Liver (tissue), 7 donors: ENCODE measurements at regions not wholly inside any gene's neighbourhood (a gene's known extent, or its start where the extent isn't known, plus 50 kb on each side); places are given as distances from the start of the nearest gene placed in this dataset.

Experiments used
- DNase-seq: peaks from one replicate; pipeline ENCODE4 v3.0.0-alpha.2; 2017; ENCODE audit warnings: low spot score
- H3K27ac ChIP-seq, 2 donors: one replicate each; pipeline ENCODE4 v1.7.0; 2013; ENCODE audit warnings: inconsistent platforms in 2 of 2, low read length in 2 of 2, control low read depth in 1 of 2, low read depth in 1 of 2, mild to moderate bottlenecking in 1 of 2
- H3K27me3 ChIP-seq, 4 donors: one replicate each; pipeline versions ENCODE4 v1.6.1 to v1.7.0; 2013; ENCODE audit warnings: low read length in 3 of 4, inconsistent platforms in 1 of 4, mild to moderate bottlenecking in 1 of 4, moderate library complexity in 1 of 4; ENCODE audit not compliant: control insufficient read depth in 4 of 4, insufficient read depth in 4 of 4
- H3K36me3 ChIP-seq, 4 donors: one replicate each; pipeline versions ENCODE4 v1.6.1 to v1.7.0; 2013; ENCODE audit warnings: low read length in 3 of 4, mild to moderate bottlenecking in 3 of 4, low read depth in 1 of 4, moderate library complexity in 1 of 4; ENCODE audit not compliant: control insufficient read depth in 4 of 4, insufficient read depth in 3 of 4
- H3K4me1 ChIP-seq, 4 donors: one replicate each; pipeline versions ENCODE4 v1.6.1 to v1.7.0; 2013; ENCODE audit warnings: low read length in 3 of 4, mild to moderate bottlenecking in 3 of 4, moderate library complexity in 1 of 4; ENCODE audit not compliant: control insufficient read depth in 4 of 4, insufficient read depth in 4 of 4
- H3K4me3 ChIP-seq, 3 donors: one replicate each; pipeline versions ENCODE4 v1.6.1 to v1.7.0; 2013; ENCODE audit warnings: low read length in 3 of 3, control low read depth in 1 of 3, low read depth in 1 of 3, mild to moderate bottlenecking in 1 of 3
- H3K9ac ChIP-seq, 2 donors: one replicate each; pipeline ENCODE4 v1.7.0; 2013; ENCODE audit warnings: low read length in 2 of 2, mild to moderate bottlenecking in 2 of 2, moderate library complexity in 2 of 2, control low read depth in 1 of 2, low read depth in 1 of 2
- H3K9me3 ChIP-seq, 4 donors: one replicate each; pipeline versions ENCODE4 v1.6.1 to v1.7.0; 2013; ENCODE audit warnings: low read length in 3 of 4; ENCODE audit not compliant: control insufficient read depth in 4 of 4
- FOXA1 ChIP-seq: IDR thresholded peaks from 2 replicates; pipeline ENCODE4 v1.6.1; 2016; ENCODE audit warnings: antibody characterized with exemption
- FOXA2 ChIP-seq: IDR thresholded peaks from 2 replicates; pipeline ENCODE4 v1.6.1; 2016; ENCODE audit warnings: antibody characterized with exemption
- GABPA ChIP-seq, 2 donors: IDR thresholded peaks in 1 of 2; conservative IDR thresholded peaks in 1 of 2; 2 replicates each; pipeline ENCODE4 v1.6.1; 2016; ENCODE audit warnings: antibody characterized with exemption in 2 of 2, mild to moderate bottlenecking in 1 of 2, moderate library complexity in 1 of 2
- HNF4A ChIP-seq, 2 donors: conservative IDR thresholded peaks; 2 replicates each; pipeline ENCODE4 v1.6.1; 2016; ENCODE audit warnings: antibody characterized with exemption in 2 of 2, mild to moderate bottlenecking in 2 of 2
- HNF4G ChIP-seq: IDR thresholded peaks from 2 replicates; pipeline ENCODE4 v1.6.1; 2016; ENCODE audit warnings: antibody characterized with exemption
- JUND ChIP-seq, 2 donors: IDR thresholded peaks; 2 replicates each; pipeline ENCODE4 v1.6.1; 2016; ENCODE audit warnings: antibody characterized with exemption in 2 of 2
- NR2F2 ChIP-seq: IDR thresholded peaks from 2 replicates; pipeline ENCODE4 v1.6.1; 2016; ENCODE audit warnings: antibody characterized with exemption
- RAD21 ChIP-seq, 2 donors: IDR thresholded peaks; 2 replicates each; pipeline ENCODE4 v1.6.1; 2016; ENCODE audit warnings: antibody characterized with exemption in 2 of 2, mild to moderate bottlenecking in 2 of 2
- RXRA ChIP-seq, 2 donors: IDR thresholded peaks; 2 replicates each; pipeline ENCODE4 v1.6.1; 2017 to 2018; ENCODE audit warnings: antibody characterized with exemption in 2 of 2, mild to moderate bottlenecking in 1 of 2
- SP1 ChIP-seq: IDR thresholded peaks from 2 replicates; pipeline ENCODE4 v1.6.1; 2018; ENCODE audit warnings: antibody characterized with exemption, mild to moderate bottlenecking
- YY1 ChIP-seq: IDR thresholded peaks from 2 replicates; pipeline ENCODE4 v1.6.1; 2016; ENCODE audit warnings: antibody characterized with exemption, mild to moderate bottlenecking
- WGBS: extraction: QIAGEN DNeasy Blood & Tissue Kit; methylation state at CpG from one replicate; pipeline ENCODE4 v1.1.7; 2013; 5-methylcytosine and 5-hydroxymethylcytosine counted together
- TF ChIP-seq, protein P1 (sequence below): IDR thresholded peaks from 2 replicates; pipeline ENCODE4 v1.6.1; 2016; ENCODE audit warnings: antibody characterized with exemption, mild to moderate bottlenecking
- TF ChIP-seq, protein P2 (sequence below): IDR thresholded peaks from 2 replicates; pipeline ENCODE4 v1.6.1; 2016; ENCODE audit warnings: antibody characterized with exemption
- TF ChIP-seq, protein P3 (sequence below): IDR thresholded peaks from 2 replicates; pipeline ENCODE4 v1.6.1; 2016; ENCODE audit warnings: antibody characterized with exemption
- donor health status: healthy.
- donor health status: healthy.
- donor health status: healthy.
- donor health status: healthy.

DNA sequence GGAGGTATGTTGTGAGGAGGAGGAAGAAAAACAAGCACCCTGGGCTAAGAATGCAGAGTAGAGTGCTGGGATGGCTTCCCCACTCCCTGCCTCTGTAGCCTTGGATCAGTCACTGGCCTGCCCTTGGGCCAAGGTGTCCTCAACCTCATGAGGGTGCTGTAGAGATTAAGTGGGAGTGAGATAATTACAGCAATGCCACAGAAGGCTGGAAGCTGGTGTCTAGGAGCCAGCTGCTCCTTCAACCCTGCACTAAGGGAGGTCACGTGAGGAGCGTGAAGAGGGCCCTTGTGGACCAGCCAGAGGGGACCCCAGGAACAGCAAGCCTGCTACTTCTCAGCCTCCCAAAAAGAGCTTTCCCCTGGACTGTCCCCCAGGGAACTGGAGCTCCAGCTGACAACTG lies 95.2 kb downstream of the TTC32 start:
- Histone ChIP-seq H3K9ac (no peak overlapping the region), H3K27ac (no peak overlapping the region), H3K4me1 (no peaks in the 10 kb centered on the region), H3K4me3 (no peak overlapping the region), H3K9me3 (no peaks in the 10 kb centered on the region), H3K36me3 (no peaks in the 10 kb centered on the region), H3K27me3 (no peaks in the 10 kb centered on the region)
- 100% methylated on average over 2 of the region's 2 CpGs for WGBS
- DNase-seq, result no peak
- TF ChIP-seq, protein P1, sequence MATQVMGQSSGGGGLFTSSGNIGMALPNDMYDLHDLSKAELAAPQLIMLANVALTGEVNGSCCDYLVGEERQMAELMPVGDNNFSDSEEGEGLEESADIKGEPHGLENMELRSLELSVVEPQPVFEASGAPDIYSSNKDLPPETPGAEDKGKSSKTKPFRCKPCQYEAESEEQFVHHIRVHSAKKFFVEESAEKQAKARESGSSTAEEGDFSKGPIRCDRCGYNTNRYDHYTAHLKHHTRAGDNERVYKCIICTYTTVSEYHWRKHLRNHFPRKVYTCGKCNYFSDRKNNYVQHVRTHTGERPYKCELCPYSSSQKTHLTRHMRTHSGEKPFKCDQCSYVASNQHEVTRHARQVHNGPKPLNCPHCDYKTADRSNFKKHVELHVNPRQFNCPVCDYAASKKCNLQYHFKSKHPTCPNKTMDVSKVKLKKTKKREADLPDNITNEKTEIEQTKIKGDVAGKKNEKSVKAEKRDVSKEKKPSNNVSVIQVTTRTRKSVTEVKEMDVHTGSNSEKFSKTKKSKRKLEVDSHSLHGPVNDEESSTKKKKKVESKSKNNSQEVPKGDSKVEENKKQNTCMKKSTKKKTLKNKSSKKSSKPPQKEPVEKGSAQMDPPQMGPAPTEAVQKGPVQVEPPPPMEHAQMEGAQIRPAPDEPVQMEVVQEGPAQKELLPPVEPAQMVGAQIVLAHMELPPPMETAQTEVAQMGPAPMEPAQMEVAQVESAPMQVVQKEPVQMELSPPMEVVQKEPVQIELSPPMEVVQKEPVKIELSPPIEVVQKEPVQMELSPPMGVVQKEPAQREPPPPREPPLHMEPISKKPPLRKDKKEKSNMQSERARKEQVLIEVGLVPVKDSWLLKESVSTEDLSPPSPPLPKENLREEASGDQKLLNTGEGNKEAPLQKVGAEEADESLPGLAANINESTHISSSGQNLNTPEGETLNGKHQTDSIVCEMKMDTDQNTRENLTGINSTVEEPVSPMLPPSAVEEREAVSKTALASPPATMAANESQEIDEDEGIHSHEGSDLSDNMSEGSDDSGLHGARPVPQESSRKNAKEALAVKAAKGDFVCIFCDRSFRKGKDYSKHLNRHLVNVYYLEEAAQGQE, result no peak
- no peak for TF ChIP-seq RXRA (IDR thresholded peaks at IDR 0.05)
- no peak for TF ChIP-seq FOXA2
- no peak for TF ChIP-seq HNF4G
- no peak for TF ChIP-seq HNF4A (conservative IDR thresholded peaks at IDR 0.05)
- TF ChIP-seq RAD21 (IDR thresholded peaks at IDR 0.05), result no peak
- TF ChIP-seq YY1, result no peak
- no peak for TF ChIP-seq SP1
- TF ChIP-seq NR2F2, result no peak
- TF ChIP-seq, protein P2, sequence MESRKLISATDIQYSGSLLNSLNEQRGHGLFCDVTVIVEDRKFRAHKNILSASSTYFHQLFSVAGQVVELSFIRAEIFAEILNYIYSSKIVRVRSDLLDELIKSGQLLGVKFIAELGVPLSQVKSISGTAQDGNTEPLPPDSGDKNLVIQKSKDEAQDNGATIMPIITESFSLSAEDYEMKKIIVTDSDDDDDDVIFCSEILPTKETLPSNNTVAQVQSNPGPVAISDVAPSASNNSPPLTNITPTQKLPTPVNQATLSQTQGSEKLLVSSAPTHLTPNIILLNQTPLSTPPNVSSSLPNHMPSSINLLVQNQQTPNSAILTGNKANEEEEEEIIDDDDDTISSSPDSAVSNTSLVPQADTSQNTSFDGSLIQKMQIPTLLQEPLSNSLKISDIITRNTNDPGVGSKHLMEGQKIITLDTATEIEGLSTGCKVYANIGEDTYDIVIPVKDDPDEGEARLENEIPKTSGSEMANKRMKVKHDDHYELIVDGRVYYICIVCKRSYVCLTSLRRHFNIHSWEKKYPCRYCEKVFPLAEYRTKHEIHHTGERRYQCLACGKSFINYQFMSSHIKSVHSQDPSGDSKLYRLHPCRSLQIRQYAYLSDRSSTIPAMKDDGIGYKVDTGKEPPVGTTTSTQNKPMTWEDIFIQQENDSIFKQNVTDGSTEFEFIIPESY, result no peak
- TF ChIP-seq GABPA (IDR thresholded peaks at IDR 0.05 in 1 of 2, conservative IDR thresholded peaks at IDR 0.05 in 1 of 2), result no peak
- TF ChIP-seq JUND (IDR thresholded peaks at IDR 0.05), result no peak
- TF ChIP-seq, protein P3, sequence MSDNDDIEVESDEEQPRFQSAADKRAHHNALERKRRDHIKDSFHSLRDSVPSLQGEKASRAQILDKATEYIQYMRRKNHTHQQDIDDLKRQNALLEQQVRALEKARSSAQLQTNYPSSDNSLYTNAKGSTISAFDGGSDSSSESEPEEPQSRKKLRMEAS, result no peak

DNA sequence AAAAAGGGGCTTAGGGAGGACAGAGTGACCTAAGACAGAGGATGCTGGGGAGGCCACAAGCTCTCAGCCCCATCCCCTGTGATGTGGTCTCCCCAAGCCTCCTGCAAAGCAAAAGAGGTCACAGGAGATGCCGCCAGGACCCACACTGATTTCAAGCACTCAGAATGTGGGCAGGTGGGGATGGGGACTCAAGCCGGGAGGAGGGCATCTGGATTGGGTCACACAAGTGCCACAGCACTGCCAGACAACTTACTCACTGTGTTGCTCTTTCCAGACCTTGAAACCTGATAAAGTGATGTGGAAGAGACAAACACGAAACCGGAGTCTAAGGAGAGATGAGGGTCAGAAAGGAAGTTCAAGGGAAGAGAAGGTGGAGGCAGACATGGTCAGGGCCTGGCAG lies 95.7 kb downstream of the TTC32 start:
- TF ChIP-seq RAD21 (IDR thresholded peaks at IDR 0.05) (no peak), HNF4A (conservative IDR thresholded peaks at IDR 0.05) (no peak), GABPA (IDR thresholded peaks at IDR 0.05 in 1 of 2, conservative IDR thresholded peaks at IDR 0.05 in 1 of 2) (no peak), HNF4G (no peak), YY1 (no peak), RXRA (IDR thresholded peaks at IDR 0.05) (no peak), FOXA2 (no peak), FOXA1 (no peak)
- TF ChIP-seq, protein P3, result no peak
- TF ChIP-seq, protein P2, result no peak
- TF ChIP-seq, protein P1, result no peak
- no peak overlapping the region for H3K4me3 ChIP-seq
- H3K36me3 ChIP-seq, result no peaks in the 10 kb centered on the region
- no peak overlapping the region for H3K27ac ChIP-seq
- H3K4me1 ChIP-seq, result no peaks in the 10 kb centered on the region
- DNase-seq, result no peak
- WGBS, result 91% methylated on average over 4 of the region's 4 CpGs
- no peaks in the 10 kb centered on the region for H3K27me3 ChIP-seq
- no peak overlapping the region for H3K9ac ChIP-seq
- H3K9me3 ChIP-seq, result no peaks in the 10 kb centered on the region
